Erythroblast (primary cell): ENCODE measurements at regions not wholly inside any gene's neighbourhood (a gene's known extent, or its start where the extent isn't known, plus 50 kb on each side); places are given as distances from the start of the nearest gene placed in this dataset.

Source experiments
- GATA1 ChIP-seq: IDR thresholded peaks from 2 replicates; pipeline ENCODE4 v1.6.1; 2011; ENCODE audit warnings: low read depth, mild to moderate bottlenecking, control low read depth, low read length, moderate library complexity
- POLR2A ChIP-seq: IDR thresholded peaks from 2 replicates; pipeline ENCODE4 v1.6.1; 2011; ENCODE audit warnings: mild to moderate bottlenecking, low read length

DNA sequence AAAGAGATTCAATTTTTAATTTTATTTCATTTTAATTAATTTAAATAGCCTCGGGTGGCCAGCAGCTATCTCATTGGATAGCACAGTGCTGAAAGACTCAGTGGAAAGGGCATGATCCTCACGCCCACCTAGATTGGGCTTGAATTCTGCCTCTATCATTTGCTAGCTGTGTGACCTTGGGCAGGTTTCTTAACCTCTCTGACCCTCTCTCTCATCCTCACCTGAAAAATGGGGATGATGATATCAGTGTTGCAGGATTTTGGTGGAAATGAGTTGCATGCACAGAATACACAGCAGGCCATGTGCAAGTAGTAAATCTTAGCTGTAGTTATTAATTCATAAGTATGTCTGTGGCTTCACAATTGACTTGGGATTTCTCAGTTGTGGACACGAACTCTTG is 272.4 kb upstream of the XYLT1 start:
- TF ChIP-seq POLR2A (no peak), GATA1 (no peak)
